Left lung (tissue), 4 donors: ENCODE measurements at regions not wholly inside any gene's neighbourhood (a gene's known extent, or its start where the extent isn't known, plus 50 kb on each side); places are given as distances from the start of the nearest gene placed in this dataset.

Experiments used
- ATAC-seq: fragments of 200-7000 bp; cut with Tn5 transposase; one replicate; pipeline ENCODE4 v1.9.1; 2020; ENCODE audit warnings: moderate library complexity
- DNase-seq, 4 donors: peaks; one replicate each; pipeline ENCODE4 v3.0.0-alpha.2; 2013 to 2020
- H3K27ac ChIP-seq, 2 donors: fragments of 200-600 bp; sonication (generic) in 1 of 2; one replicate each; pipeline versions ENCODE4 v1.5.0 to v1.8.0; 2020 to 2021
- H3K27me3 ChIP-seq, 2 donors: fragments of 200-600 bp; sonication (generic) in 1 of 2; one replicate each; pipeline versions ENCODE4 v1.5.0 to v1.8.0; 2020 to 2021
- H3K36me3 ChIP-seq, 2 donors: fragments of 200-600 bp; sonication (generic) in 1 of 2; one replicate each; pipeline versions ENCODE4 v1.5.0 to v1.8.0; 2020 to 2021
- H3K4me1 ChIP-seq, 2 donors: fragments of 200-600 bp; one replicate each; pipeline ENCODE4 v1.8.0; 2021
- H3K4me3 ChIP-seq, 2 donors: fragments of 200-600 bp; sonication (generic) in 1 of 2; one replicate each; pipeline versions ENCODE4 v1.5.0 to v1.8.0; 2020 to 2021; ENCODE audit warnings: mild to moderate bottlenecking in 1 of 2
- H3K9me3 ChIP-seq, 2 donors: fragments of 200-600 bp; sonication (generic) in 1 of 2; one replicate each; pipeline versions ENCODE4 v1.5.0 to v1.8.0; 2020 to 2021
- intact Hi-C, 2 donors: fragments of 100-400 bp; cut with DNase I; formaldehyde crosslinking; loops; one replicate each; pipeline versions ENCODE4 v1.11.2 to v1.14.2; 2022
- TF ChIP-seq, protein P1 (sequence below), 2 donors: fragments of 200-600 bp; sonication (generic) in 1 of 2; IDR thresholded peaks; one replicate each; pipeline versions ENCODE4 v1.5.0 to v1.8.0; 2021; ENCODE audit warnings: antibody characterized with exemption in 2 of 2
- donor health status: DM: no; HTN: yes; CAD: no.
- donor health status: DM: no; HTN: no; CAD: no.

DNA sequence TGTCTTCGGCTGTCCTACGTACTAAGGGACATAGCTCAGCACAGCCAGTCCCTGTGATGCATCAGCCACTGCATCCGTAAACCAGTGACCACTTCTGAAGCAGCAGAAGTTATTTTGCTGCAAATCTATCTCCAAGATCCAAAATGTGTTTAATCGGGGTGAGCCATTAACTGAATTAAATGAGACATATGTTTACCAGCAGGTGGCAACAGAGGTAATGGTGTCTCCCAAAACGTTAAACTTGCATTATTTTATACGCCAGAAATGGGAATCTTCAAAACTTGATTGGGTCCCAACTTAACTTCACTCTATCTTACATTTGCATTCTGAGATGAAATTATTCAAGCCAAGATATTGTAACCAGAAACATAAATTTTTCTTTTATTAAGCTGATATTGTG, 75.3 kb upstream of the BOC start:
- no peak overlapping the region for H3K27ac ChIP-seq
- DNase-seq = peak in 1 of 4 donors; percentile 32
- H3K4me3 ChIP-seq = no peak overlapping the region
- H3K27me3 ChIP-seq = no peaks in the 10 kb centered on the region
- H3K4me1 ChIP-seq = no peaks in the 10 kb centered on the region
- H3K36me3 ChIP-seq = no peaks in the 10 kb centered on the region
- H3K9me3 ChIP-seq = no peaks in the 10 kb centered on the region
- peak; percentile 47 for ATAC-seq
- TF ChIP-seq, protein P1, sequence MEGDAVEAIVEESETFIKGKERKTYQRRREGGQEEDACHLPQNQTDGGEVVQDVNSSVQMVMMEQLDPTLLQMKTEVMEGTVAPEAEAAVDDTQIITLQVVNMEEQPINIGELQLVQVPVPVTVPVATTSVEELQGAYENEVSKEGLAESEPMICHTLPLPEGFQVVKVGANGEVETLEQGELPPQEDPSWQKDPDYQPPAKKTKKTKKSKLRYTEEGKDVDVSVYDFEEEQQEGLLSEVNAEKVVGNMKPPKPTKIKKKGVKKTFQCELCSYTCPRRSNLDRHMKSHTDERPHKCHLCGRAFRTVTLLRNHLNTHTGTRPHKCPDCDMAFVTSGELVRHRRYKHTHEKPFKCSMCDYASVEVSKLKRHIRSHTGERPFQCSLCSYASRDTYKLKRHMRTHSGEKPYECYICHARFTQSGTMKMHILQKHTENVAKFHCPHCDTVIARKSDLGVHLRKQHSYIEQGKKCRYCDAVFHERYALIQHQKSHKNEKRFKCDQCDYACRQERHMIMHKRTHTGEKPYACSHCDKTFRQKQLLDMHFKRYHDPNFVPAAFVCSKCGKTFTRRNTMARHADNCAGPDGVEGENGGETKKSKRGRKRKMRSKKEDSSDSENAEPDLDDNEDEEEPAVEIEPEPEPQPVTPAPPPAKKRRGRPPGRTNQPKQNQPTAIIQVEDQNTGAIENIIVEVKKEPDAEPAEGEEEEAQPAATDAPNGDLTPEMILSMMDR (IDR thresholded peaks at IDR 0.05) = peak in 1 of 2 donors; percentile 12
- intact Hi-C loops = loop anchor here in 1 of 2 donors (5.0 kb wide), 1 partner anchor 151 kb away; no protein-coding TSS in a partner anchor

DNA sequence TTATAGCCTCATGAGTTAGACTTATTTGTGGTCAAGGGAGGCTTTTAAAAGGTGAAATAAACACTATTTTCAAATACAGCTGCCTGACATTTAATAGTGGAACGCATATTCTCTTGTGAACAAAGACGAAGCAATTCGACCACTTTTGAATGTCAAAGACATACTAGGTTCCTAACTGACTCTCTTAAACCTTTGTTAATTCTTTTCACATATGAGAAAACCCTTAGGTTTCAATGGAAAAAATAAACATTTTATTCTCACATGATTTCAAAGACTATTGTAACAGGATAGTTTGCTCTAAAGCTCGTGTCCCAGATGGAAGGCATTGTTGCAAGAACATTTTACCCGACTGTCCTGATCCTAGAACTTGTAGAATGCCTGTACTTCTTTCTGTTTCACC, 74.8 kb upstream of the BOC start:
- Histone ChIP-seq H3K36me3 (no peaks in the 10 kb centered on the region), H3K9me3 (no peaks in the 10 kb centered on the region), H3K4me3 (no peak overlapping the region), H3K4me1 (no peaks in the 10 kb centered on the region), H3K27ac (no peak overlapping the region), H3K27me3 (no peaks in the 10 kb centered on the region)
- TF ChIP-seq, protein P1 (IDR thresholded peaks at IDR 0.05) = no peak
- DNase-seq = no peak
- intact Hi-C loops = loop anchor here in 1 of 2 donors (5.0 kb wide), 1 partner anchor 151 kb away; no protein-coding TSS in a partner anchor
- no peak for ATAC-seq

DNA sequence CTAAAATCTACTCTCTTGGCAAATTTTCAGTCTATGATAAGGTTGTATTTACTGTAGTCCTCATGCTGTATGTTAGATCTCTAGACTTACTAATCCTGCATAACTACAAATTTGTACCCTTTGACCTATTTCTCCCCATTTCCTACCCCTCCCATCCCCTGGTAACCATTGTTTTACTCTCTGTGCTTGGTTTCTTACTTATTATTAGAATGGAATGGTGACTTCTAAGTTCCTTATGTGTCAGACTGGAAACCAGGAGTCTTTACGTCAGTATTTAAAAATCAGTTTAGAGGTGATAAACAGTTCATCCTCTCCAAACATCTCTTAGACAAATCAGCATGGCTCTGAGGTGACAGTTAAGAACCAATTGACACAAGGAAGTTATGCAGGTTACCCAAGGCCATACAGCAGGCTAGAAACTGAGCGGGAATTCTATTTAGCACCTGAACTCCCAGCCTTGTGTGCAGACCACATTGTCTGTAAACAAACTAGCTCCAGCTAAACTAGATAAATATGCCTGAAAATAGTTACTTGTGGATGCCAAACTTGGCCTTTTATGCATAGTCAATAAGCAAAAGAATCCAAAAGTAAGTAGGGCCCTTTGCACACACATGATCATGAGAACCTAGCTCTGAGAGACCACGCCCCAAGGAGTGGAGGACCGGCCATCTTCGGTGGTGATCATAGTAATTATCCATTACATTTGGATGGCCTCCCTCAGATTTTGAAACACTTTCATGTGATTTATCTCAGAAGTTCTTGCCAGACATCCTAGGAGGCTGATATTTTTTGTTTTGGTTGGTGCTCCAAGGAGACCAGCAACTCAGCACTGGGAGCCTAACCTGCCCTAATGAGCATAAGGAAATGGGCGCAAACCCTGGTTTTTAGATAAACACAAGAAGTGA, 72.3 kb upstream of the BOC start:
- no peak overlapping the region for H3K4me3 ChIP-seq
- TF ChIP-seq, protein P1 (IDR thresholded peaks at IDR 0.05) = no peak
- H3K27ac ChIP-seq = no peak overlapping the region
- no peaks in the 10 kb centered on the region for H3K27me3 ChIP-seq
- ATAC-seq = no peak
- no peaks in the 10 kb centered on the region for H3K4me1 ChIP-seq
- no peaks in the 10 kb centered on the region for H3K9me3 ChIP-seq
- no peak for DNase-seq
- no peaks in the 10 kb centered on the region for H3K36me3 ChIP-seq
- intact Hi-C loops = loop anchor here in 1 of 2 donors (5.0 kb wide), 1 partner anchor 148 kb away; no protein-coding TSS in a partner anchor

GRCh38 chr3:113140876-113141275, 70.5 kb upstream of the BOC start:
- Histone ChIP-seq H3K36me3 (no peaks in the 10 kb centered on the region), H3K4me3 (no peak overlapping the region), H3K4me1 (no peaks in the 10 kb centered on the region), H3K27ac (no peak overlapping the region), H3K9me3 (no peaks in the 10 kb centered on the region), H3K27me3 (no peaks in the 10 kb centered on the region)
- ATAC-seq = no peak
- no peak for DNase-seq
- intact Hi-C loops = no loop called here
- TF ChIP-seq, protein P1 (IDR thresholded peaks at IDR 0.05) = no peak

DNA sequence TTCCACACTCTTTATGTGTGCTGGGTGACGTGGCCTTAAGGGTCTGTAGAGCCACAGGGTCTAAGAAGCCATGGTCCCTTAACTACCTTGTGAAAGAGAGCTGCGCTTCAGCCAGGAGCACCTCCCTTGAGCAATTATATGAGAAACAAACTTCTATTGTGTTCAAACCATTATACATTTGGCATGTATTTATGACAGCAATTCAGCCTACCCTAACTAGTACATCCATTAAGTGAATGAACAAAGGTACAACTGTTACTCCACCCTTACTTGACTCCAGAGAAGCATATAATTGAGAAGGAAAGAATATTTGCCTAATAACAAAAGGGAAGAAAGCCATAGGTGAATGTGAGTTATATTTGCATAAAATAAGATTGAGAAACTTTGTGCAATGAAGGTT, 69.8 kb upstream of the BOC start:
- H3K27ac ChIP-seq = no peak overlapping the region
- no peaks in the 10 kb centered on the region for H3K27me3 ChIP-seq
- no peaks in the 10 kb centered on the region for H3K36me3 ChIP-seq
- H3K4me3 ChIP-seq = no peak overlapping the region
- H3K9me3 ChIP-seq = no peaks in the 10 kb centered on the region
- no peaks in the 10 kb centered on the region for H3K4me1 ChIP-seq
- DNase-seq (no peak), ATAC-seq (no peak)
- intact Hi-C loops = no loop called here
- TF ChIP-seq, protein P1 (IDR thresholded peaks at IDR 0.05) = no peak
